Inflammatory macrophage (primary cell): ENCODE measurements at regions not wholly inside any gene's neighbourhood (a gene's known extent, or its start where the extent isn't known, plus 50 kb on each side); places are given as distances from the start of the nearest gene placed in this dataset.

Experiments used
- DNase-seq, 2 donors: peaks; one replicate each; pipeline ENCODE4 v3.0.0-alpha.2; 2020 to 2022

- DNase-seq, result no peak
Observed at GRCh38 chr15:95295363-95295762, 1035.1 kb upstream of the NR2F2 start.

DNA sequence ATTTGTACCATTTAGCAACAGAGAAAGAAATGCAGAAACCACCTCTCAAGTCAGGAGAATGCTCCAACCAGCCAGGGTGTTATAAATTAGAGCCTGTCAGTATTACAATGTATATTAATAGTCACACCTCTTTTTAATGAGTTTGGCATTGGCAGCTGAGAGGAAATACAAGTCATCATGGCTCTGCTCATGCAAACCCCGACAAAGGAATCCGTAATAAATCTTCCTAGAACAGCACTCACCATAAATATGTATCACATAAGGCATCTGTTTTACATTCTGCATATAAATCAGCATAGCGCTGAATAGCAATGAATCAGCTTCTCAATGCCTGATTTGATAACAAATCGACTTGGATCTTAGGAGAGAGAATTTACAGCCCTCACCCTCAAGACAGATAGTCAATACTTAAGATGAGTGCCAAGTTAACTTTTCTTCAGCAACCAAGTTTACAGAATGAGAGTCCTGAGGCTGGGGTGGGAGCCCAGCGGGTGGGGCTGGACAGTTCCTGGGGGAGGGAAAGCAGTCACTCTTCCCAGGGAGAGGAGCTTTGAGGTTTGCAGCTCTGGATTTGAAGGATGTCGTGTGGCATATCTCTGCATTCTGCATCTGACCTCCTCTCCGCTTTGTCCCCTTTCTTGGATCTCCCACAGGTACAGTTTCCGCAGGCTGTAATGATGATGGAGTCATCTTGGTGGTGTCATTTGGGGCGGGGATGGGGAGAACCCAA, 1034.4 kb upstream of the NR2F2 start:
- DNase-seq, result no peak

- DNase-seq, result no peak
Observed at GRCh38 chr15:95296643-95297042, 1033.9 kb upstream of the NR2F2 start.

DNA sequence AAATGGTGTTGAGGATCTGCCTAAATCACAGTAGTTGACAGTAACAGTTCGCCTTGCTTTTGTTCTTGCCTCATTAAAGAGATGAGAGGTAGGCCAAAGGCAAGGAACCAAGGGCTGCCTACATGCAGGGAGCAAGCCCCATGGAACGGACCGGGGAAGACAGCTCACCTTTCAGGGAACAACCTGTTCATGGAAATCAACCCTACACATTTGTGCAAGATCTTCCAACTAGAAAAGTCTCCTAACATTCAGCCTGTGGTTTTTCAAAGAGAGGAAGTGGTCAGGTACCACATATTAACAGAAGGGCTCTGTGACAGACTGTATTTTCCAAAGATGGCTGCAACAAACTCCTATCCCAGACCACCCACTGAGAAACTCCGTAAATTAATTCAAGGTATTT, 1031.8 kb upstream of the NR2F2 start:
- no peak for DNase-seq

- DNase-seq, result no peak
Observed at GRCh38 chr15:95300958-95301357, 1029.5 kb upstream of the NR2F2 start.

GRCh38 chr15:95302206-95302605, 1028.3 kb upstream of the NR2F2 start:
- DNase-seq, result no peak

DNA sequence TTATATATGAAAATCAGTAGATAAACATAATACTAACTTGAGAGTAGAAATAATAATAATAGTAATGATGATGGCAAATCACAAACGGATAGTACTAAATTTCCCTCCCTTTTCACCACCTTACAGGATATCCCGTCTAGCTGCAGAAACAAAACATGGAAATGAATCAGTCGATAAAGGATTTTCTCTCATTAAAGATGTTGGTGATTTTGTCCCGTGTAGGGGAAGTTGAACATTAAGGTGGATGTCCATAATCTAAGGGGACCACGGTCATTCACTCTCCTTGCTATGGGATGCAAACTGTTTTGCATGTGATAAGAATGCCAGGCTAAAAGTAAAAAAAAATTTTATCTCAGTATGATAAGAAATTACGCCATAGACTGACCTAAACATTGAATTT, 1027.7 kb upstream of the NR2F2 start:
- DNase-seq, result no peak

DNA sequence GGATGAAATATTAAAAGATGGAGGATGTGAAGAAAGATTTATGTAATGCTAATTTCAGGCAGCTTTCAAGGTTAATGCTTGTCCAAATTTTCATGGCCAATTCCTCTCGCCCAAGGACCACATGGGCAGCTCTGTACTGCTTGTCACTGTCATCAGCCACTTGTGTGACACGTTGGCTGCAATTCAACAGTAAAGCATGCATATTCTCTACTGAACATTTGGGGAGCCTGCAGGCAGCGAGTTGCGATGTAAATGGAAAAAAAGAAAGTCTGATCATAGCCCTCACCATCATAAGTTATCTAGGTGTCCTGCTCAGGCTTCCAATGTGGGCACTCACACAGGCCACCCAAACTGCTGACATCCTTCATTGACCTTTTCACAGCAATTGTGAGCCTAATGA, 1026.8 kb upstream of the NR2F2 start:
- DNase-seq, result no peak

DNA sequence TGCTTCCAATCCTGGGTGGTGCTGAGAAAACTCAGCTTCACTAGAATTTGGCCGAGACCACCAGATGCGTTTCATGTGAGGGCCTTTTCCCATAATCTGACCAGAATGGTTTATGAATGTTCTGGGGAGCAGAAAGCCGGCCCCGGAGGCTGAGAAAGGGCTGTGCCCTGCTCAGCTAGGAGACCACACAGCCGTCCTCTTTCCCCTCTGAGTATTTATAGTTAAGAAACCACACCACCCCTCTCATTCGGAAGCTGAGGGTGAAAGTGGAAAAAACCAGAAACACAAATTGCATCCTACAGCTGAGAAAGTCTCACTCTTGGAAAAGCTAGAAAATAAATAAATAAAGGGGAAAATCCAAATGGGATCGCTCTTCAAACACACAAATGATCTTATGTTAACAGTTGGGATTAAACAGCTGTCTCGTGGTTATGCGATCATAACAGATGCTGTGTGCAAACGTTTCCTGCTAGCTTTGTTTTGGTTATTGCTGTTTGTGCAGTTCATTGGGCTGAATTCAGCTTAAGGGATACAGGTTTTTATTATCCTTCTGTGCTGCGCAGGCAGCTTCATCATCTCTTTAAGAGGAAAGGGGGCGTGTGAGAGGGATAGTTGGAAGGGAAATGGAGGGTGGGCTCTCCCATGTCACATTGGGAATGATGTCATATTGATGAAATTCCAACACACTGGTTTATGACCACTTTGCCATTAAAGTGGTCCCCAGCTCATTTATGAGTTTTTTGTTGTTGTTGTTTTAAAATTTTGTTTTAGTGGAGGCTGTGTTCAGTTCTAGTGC, 1026.2 kb upstream of the NR2F2 start:
- no peak for DNase-seq

DNA sequence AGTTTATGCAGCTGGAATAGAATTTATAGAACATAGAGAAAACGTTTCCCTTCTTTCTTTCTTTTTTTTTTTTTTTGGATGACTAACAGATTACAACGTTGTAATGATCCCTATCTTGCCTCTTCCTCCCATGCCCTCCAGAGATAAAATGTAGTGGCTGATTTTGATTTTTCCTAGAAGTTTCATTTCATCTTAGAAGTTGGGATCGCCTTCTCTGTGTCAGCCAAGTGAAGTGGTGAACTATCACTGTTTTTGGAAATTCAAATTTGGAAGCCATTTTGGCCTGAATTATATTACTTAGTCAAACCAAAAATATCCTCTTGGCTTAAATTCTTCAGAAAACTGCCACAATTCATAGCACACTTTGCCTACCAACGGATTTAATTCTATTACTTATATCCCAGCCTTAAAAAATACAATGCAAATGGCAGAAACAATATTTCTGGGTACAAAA, 1025.5 kb upstream of the NR2F2 start:
- no peak for DNase-seq

DNA sequence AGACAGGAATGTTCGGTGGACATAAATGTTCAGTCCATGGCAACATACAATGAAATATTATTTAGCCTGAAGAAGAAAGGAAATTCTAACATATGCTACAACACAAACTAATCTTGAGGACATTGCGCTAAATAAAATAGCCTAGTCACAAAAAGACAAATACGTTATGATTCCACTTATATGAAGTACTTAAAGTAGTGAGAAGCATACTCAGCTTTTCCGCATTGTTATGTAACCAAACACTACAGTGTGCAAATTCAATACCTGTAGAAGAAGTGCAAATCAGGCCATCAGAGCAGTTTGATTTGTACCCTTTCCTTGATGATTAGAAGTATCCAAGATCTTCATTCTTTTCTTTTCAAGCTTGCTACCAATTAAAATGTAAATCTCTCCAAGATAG, 1023.4 kb upstream of the NR2F2 start:
- no peak for DNase-seq

DNA sequence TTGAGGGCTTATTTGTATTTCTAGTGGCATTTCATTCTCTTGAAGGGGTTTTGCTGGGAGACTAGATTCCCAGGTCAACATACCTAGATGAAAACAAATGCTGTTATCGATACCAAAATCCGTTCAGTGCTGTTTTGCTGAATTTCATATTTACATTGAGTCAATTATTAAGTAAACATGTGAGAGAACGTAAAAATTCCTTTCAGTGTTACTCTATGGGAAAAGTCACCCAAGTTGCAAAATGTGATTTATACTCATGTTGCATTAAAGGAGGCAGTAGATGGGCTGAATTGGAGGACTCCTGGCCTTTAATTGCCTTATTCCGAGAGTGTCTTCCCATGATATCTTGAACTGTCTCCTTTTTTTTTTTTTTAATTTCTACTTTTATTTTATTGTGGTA, 1011.3 kb upstream of the NR2F2 start:
- no peak for DNase-seq

GRCh38 chr15:95323796-95324195, 1006.7 kb upstream of the NR2F2 start:
- no peak for DNase-seq

- no peak for DNase-seq
Observed at GRCh38 chr15:95324656-95325055, 1005.8 kb upstream of the NR2F2 start.

DNA sequence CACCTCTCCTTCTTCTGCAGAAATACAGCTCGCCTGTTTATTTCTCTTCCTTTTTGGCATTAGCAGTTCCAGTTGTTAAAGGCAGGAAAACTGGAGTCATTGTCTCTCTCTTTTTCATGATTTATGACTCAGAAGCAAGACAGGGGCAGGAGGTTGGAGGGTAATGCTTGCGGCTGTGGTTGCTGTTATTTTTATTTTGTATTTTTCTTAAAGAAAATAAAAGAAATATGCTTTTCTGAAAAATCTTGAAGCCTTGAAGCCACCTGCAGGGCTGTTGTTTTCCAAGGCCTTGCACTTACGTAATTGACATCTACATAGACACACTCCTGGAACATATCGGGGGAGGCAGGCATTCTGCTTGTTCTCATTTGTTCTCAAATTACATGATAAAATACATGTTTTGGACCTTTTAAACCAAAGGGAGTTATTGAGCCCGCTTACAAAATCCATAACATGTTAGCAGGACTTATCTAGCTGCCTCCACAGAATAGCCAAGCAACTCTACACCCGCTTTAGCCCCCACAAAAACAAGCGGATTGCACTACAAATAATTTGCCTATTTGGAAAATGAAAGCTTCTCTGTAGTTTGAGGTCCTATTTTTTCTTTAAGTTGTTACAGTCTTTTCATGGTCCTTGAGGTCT, 1004.6 kb upstream of the NR2F2 start:
- DNase-seq, result no peak

DNA sequence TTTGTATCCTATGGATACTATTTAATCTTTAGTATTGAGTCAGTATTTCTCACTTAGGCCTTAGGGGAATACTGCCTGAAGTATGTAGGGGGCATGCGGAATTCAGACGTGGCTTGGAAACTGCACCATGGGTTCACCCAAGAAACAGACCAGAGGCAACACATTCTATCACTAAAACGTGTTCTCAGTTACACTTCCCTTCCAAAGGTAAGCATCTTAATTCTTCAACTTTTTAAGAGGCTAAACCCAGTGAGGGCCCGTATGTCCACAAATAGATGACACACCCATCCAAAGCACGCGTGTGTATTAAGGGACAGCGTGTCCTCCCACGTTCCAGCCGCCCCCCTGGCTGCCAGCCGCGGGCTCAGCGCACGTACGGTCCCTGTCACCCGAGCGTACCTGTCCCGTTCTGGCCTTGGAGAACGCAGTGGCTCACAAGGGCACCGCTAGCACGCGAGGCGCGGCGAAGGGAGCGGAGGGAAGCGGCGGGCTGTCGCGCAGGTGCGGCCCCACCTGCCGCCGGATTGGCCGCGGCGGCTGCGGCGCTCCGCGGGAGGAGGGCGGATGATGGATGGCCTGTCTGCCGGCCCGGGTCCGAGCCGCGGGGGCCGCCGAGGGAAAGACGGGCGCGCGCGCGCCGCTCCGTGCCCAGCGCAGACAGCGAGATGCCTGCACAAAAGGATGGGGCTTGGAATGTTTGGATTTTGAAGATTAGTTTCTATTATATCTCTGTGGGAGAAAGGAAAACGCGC, 1003.9 kb upstream of the NR2F2 start:
- DNase-seq, result no peak

DNA sequence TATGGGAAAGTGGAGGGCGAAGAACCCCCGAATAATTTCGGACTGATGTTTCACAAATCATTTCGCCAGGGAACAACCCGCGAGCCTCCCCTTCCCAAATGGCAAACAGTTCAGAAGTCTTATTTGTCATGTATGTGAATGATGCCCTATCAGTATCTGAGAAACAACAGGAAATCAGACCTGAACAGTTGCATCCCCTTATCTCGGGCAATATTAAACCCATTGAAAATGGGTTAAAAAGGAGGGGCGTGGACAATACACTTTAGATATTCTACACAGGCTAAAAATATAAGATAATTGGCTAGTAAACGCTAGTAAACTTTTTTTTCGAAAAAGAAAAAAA, 1003.3 kb upstream of the NR2F2 start:
- DNase-seq, result no peak

GRCh38 chr15:95327661-95328060, 1002.8 kb upstream of the NR2F2 start:
- DNase-seq, result no peak

DNA sequence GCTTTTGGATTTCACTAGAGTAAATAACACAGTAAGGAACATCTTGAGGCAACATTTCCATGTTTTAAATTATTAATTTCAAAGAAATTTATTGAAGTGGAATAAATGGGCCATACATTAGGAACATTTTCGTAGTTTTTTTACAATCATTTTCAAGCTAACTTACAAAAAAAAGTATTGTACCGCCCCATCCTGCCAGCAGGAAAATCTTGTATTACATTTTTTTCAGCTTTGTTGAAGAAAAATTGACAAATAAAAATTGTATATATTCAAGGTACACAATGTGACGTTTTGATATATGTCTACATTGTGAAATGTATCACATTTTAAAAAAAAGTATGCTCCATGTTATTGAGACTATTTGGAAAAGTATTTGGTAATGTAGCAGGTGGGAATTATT, 1001.9 kb upstream of the NR2F2 start:
- no peak for DNase-seq

- no peak for DNase-seq
Observed at GRCh38 chr15:95329362-95329761, 1001.1 kb upstream of the NR2F2 start.

DNA sequence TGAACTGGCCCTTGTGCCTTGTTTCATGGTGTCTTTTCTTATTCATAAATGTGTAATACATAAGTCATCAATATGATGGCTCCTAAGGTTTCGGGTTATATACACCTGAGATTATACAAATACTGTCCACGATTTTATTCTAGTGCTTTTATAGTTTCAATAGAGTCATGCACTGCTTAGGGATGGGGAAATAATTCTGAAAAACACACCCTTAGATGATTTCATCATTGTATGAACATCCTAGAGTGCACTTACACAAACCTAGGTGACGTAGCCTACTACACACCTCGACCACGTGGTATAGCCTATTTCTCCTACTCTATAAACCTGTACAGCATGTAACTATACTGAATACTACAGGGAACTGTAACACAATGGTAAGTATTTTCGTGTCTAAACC, 988.8 kb upstream of the NR2F2 start:
- DNase-seq, result no peak

GRCh38 chr15:95345867-95346266, 984.6 kb upstream of the NR2F2 start:
- no peak for DNase-seq
